SU-DHL-6 (cell line): ENCODE measurements at regions not wholly inside any gene's neighbourhood (a gene's known extent, or its start where the extent isn't known, plus 50 kb on each side); places are given as distances from the start of the nearest gene placed in this dataset.

Source experiments
- H2AFZ ChIP-seq: fragments of 200-600 bp; sonication (generic); 2 replicates; pipeline ENCODE4 v1.6.1; 2014; ENCODE audit warnings: low read depth, mild to moderate bottlenecking, moderate library complexity, mixed read lengths, antibody characterized with exemption, low read length; ENCODE audit not compliant: severe bottlenecking
- H3F3A ChIP-seq: fragments of 200-600 bp; shearing (Covaris generic); 2 replicates; pipeline ENCODE4 v1.6.0; 2016; ENCODE audit warnings: antibody characterized with exemption, mild to moderate bottlenecking; ENCODE audit not compliant: insufficient read depth
- H3K27ac ChIP-seq: fragments of 200-600 bp; sonication (generic); 2 replicates; pipeline ENCODE4 v1.5.1; 2016; ENCODE audit warnings: low read depth, mild to moderate bottlenecking, low read length, moderate library complexity, mixed read lengths
- H3K27me3 ChIP-seq: fragments of 200-600 bp; sonication (generic), shearing (Covaris generic); 2 replicates; pipeline ENCODE4 v1.6.0; 2014; ENCODE audit warnings: mild to moderate bottlenecking, low read length
- H3K36me3 ChIP-seq: fragments of 200-600 bp; sonication (generic); 2 replicates; pipeline ENCODE4 v1.6.1; 2014; ENCODE audit warnings: mild to moderate bottlenecking, low read length, mixed read lengths
- H3K4me2 ChIP-seq: fragments of 300-600, 200-600 bp; shearing (Covaris generic), sonication (generic); 2 replicates; pipeline ENCODE4 v1.6.0; 2014; ENCODE audit warnings: low read length, low read depth, mild to moderate bottlenecking; ENCODE audit not compliant: poor library complexity, severe bottlenecking
- H3K4me3 ChIP-seq: fragments of 200-600 bp; sonication (generic); 2 replicates; pipeline ENCODE4 v1.5.1; 2014; ENCODE audit warnings: antibody characterized with exemption, low read length, mild to moderate bottlenecking, mixed read lengths; ENCODE audit not compliant: insufficient read depth, poor library complexity, severe bottlenecking
- H3K79me2 ChIP-seq: fragments of 200-600 bp; sonication (generic); 2 replicates; pipeline ENCODE4 v1.6.1; 2014; ENCODE audit warnings: mild to moderate bottlenecking, low read length, moderate library complexity; ENCODE audit not compliant: insufficient read depth
- H3K9ac ChIP-seq: fragments of 200-600 bp; sonication (generic); 2 replicates; pipeline ENCODE4 v1.7.0; 2014; ENCODE audit warnings: mild to moderate bottlenecking, low read length
- H3K9me2 ChIP-seq: fragments of 200-600 bp; sonication (generic); replicated peaks from 2 replicates; pipeline ENCODE4 v1.6.1; 2014; ENCODE audit warnings: low read length; ENCODE audit not compliant: insufficient read depth
- H3K9me3 ChIP-seq: fragments of 200-600 bp; sonication (generic); 2 replicates; pipeline ENCODE4 v1.6.1; 2014; ENCODE audit warnings: low read length, mixed read lengths; ENCODE audit not compliant: insufficient read depth
- H4K20me1 ChIP-seq: fragments of 200-600 bp; sonication (generic); 2 replicates; pipeline ENCODE4 v1.6.1; 2014; ENCODE audit warnings: low read depth, mild to moderate bottlenecking, antibody characterized with exemption, low read length, moderate library complexity, mixed read lengths
- EZH2phosphoT487 ChIP-seq: fragments of 200-600 bp; sonication (generic), shearing (Covaris generic); conservative IDR thresholded peaks from 2 replicates; pipeline ENCODE4 v1.6.1; 2018; ENCODE audit warnings: mild to moderate bottlenecking, antibody characterized with exemption, low read length, moderate library complexity, mixed read lengths
- TF ChIP-seq, protein P1 (sequence below): fragments of 200-600 bp; sonication (generic); IDR thresholded peaks from one replicate; pipeline ENCODE4 v1.5.1; 2017; ENCODE audit warnings: antibody characterized with exemption, mild to moderate bottlenecking, low read length, moderate library complexity; ENCODE audit not compliant: insufficient read depth, poor library complexity, severe bottlenecking

DNA sequence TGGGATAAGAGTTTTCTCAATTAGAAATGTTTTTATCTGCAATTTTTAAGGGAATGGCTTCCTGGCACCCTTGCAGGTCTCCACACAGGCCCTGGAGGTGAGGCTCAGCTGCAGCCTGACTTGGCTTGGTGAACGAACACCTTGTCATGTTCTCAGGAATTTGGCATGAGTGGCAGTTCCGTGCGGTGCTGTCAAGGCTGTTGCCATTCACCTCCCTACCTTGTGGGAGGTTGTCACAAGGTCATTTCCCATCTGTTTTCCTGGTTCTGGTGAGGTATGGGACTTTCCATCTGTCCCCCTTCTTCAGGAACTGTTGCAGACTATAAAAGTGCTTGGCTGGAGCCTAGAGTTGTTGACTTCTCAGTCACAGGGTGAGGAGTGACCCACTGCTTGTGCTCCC is 82.9 kb downstream of the ELOVL4 start:
- no peaks in the 10 kb centered on the region for H3K27me3 ChIP-seq
- H3K9me3 ChIP-seq: no peaks in the 10 kb centered on the region
- H3K4me3 ChIP-seq: no peak overlapping the region
- no peaks in the 10 kb centered on the region for H3K36me3 ChIP-seq
- no peaks in the 10 kb centered on the region for H4K20me1 ChIP-seq
- H3K9ac ChIP-seq: no peak overlapping the region
- no peak overlapping the region for H2AFZ ChIP-seq
- TF ChIP-seq EZH2phosphoT487: no peak
- TF ChIP-seq, protein P1, sequence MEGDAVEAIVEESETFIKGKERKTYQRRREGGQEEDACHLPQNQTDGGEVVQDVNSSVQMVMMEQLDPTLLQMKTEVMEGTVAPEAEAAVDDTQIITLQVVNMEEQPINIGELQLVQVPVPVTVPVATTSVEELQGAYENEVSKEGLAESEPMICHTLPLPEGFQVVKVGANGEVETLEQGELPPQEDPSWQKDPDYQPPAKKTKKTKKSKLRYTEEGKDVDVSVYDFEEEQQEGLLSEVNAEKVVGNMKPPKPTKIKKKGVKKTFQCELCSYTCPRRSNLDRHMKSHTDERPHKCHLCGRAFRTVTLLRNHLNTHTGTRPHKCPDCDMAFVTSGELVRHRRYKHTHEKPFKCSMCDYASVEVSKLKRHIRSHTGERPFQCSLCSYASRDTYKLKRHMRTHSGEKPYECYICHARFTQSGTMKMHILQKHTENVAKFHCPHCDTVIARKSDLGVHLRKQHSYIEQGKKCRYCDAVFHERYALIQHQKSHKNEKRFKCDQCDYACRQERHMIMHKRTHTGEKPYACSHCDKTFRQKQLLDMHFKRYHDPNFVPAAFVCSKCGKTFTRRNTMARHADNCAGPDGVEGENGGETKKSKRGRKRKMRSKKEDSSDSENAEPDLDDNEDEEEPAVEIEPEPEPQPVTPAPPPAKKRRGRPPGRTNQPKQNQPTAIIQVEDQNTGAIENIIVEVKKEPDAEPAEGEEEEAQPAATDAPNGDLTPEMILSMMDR: no peak
- H3K27ac ChIP-seq: no peak overlapping the region
- H3K4me2 ChIP-seq: no peak overlapping the region
- no peaks in the 10 kb centered on the region for H3F3A ChIP-seq
- no peaks in the 10 kb centered on the region for H3K9me2 ChIP-seq
- no peaks in the 10 kb centered on the region for H3K79me2 ChIP-seq

DNA sequence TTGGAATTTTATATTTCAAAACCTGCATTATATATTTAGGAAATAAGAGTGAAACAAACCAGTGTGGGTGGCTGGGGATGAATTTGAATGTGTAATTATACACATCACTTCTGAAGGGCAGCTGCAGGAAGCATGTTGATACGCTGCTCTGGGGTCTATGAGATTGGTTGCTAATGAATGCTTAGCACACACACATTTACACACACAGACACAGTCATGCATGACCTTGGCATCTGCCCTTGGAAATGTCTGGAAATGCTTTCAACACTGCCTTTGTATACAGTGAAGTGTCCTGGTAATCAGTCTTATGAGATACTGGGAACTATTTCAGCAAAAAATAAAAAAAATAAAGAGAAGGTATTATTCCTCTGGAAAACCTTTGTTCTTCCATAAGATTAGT is 83.4 kb downstream of the ELOVL4 start:
- no peaks in the 10 kb centered on the region for H3K79me2 ChIP-seq
- no peak overlapping the region for H3K4me2 ChIP-seq
- no peaks in the 10 kb centered on the region for H4K20me1 ChIP-seq
- H2AFZ ChIP-seq: no peak overlapping the region
- TF ChIP-seq, protein P1: no peak
- TF ChIP-seq EZH2phosphoT487: no peak
- no peaks in the 10 kb centered on the region for H3K9me2 ChIP-seq
- H3K27me3 ChIP-seq: no peaks in the 10 kb centered on the region
- no peaks in the 10 kb centered on the region for H3K9me3 ChIP-seq
- H3K9ac ChIP-seq: no peak overlapping the region
- no peak overlapping the region for H3K27ac ChIP-seq
- H3F3A ChIP-seq: no peaks in the 10 kb centered on the region
- no peak overlapping the region for H3K4me3 ChIP-seq
- H3K36me3 ChIP-seq: no peaks in the 10 kb centered on the region

DNA sequence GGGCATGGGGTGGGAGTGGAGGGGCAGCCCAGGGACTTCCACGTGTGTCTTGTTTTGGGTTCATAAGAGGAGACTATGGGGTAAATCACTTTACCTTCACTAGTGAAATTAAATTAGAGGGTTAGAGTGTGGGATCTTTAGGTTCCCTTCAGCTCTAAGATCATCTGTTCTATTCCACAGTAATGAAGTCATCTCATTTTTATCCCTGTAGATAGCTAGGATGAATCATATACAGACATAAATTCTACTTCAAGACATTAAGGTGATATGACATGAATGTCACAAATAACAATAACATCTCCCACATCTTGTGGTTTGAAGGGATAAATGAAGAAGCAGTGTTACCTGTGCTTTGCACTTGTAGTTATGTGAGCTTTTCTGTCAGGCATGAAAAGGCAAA is 83.8 kb downstream of the ELOVL4 start:
- no peaks in the 10 kb centered on the region for H3K9me2 ChIP-seq
- no peak overlapping the region for H3K4me3 ChIP-seq
- no peak overlapping the region for H3K27ac ChIP-seq
- H2AFZ ChIP-seq: no peak overlapping the region
- no peaks in the 10 kb centered on the region for H3K27me3 ChIP-seq
- no peak overlapping the region for H3K9ac ChIP-seq
- no peaks in the 10 kb centered on the region for H4K20me1 ChIP-seq
- H3K36me3 ChIP-seq: no peaks in the 10 kb centered on the region
- H3K79me2 ChIP-seq: no peaks in the 10 kb centered on the region
- H3K4me2 ChIP-seq: no peak overlapping the region
- H3F3A ChIP-seq: no peaks in the 10 kb centered on the region
- TF ChIP-seq, protein P1: no peak
- no peak for TF ChIP-seq EZH2phosphoT487
- no peaks in the 10 kb centered on the region for H3K9me3 ChIP-seq
